Fibroblast of villous mesenchyme (primary cell): ENCODE measurements at regions not wholly inside any gene's neighbourhood (a gene's known extent, or its start where the extent isn't known, plus 50 kb on each side); places are given as distances from the start of the nearest gene placed in this dataset.
A peak's percentile ranks its signal among the peaks of the same experiment; 100 is the strongest.

Source experiments
- DNase-seq: peaks from one replicate; pipeline ENCODE4 v3.0.0-alpha.2; 2010; ENCODE audit warnings: low read depth
- H3K4me3 ChIP-seq: 2 replicates; pipeline ENCODE4 v1.5.1; 2011; ENCODE audit warnings: low read depth, mild to moderate bottlenecking, low read length
- CTCF ChIP-seq: IDR thresholded peaks from 2 replicates; pipeline ENCODE4 v1.5.1; 2012; ENCODE audit warnings: low read depth, mild to moderate bottlenecking, low read length; ENCODE audit not compliant: insufficient read depth

- peak; percentile 6 for DNase-seq
- H3K4me3 ChIP-seq = no peak overlapping the region
- no peak for TF ChIP-seq CTCF
Observed at GRCh38 chr3:18809640-18810305, 338.5 kb upstream of the KCNH8 start.

GRCh38 chr3:18808429-18808828 is 339.9 kb upstream of the KCNH8 start:
- peak; percentile 5 for DNase-seq
- no peak overlapping the region for H3K4me3 ChIP-seq
- no peak for TF ChIP-seq CTCF

- no peak for TF ChIP-seq CTCF
- H3K4me3 ChIP-seq = no peak overlapping the region
Observed at GRCh38 chr3:18807593-18807992, 340.7 kb upstream of the KCNH8 start.

GRCh38 chr3:18806633-18807032 is 341.7 kb upstream of the KCNH8 start:
- no peak overlapping the region for H3K4me3 ChIP-seq

More at GRCh38 chr3:18807593-18807992, 340.7 kb upstream of the KCNH8 start:
- DNase-seq = no peak

GRCh38 chr3:18797378-18797777 is 350.9 kb upstream of the KCNH8 start:
- no peak overlapping the region for H3K4me3 ChIP-seq
- no peak for DNase-seq
- no peak for TF ChIP-seq CTCF

More at GRCh38 chr3:18806633-18807032, 341.7 kb upstream of the KCNH8 start:
- DNase-seq = no peak
- TF ChIP-seq CTCF = no peak

GRCh38 chr3:18795078-18795477 is 353.2 kb upstream of the KCNH8 start:
- no peak for TF ChIP-seq CTCF
- no peak overlapping the region for H3K4me3 ChIP-seq
- DNase-seq = no peak

GRCh38 chr3:18791752-18792151 is 356.6 kb upstream of the KCNH8 start:
- H3K4me3 ChIP-seq = no peak overlapping the region
- no peak for TF ChIP-seq CTCF
- DNase-seq = no peak
